GM21367 (cell line): ENCODE measurements at regions not wholly inside any gene's neighbourhood (a gene's known extent, or its start where the extent isn't known, plus 50 kb on each side); places are given as distances from the start of the nearest gene placed in this dataset.

Source experiments
- ATAC-seq: cut with Tn5 transposase; IDR thresholded peaks from one replicate; pipeline ENCODE4 v1.9.1; 2021; ENCODE audit not compliant: unreplicated experiment

- no peak for ATAC-seq
Measured at GRCh38 chr12:85504164-85504563, 224.1 kb downstream of the ALX1 start.

DNA sequence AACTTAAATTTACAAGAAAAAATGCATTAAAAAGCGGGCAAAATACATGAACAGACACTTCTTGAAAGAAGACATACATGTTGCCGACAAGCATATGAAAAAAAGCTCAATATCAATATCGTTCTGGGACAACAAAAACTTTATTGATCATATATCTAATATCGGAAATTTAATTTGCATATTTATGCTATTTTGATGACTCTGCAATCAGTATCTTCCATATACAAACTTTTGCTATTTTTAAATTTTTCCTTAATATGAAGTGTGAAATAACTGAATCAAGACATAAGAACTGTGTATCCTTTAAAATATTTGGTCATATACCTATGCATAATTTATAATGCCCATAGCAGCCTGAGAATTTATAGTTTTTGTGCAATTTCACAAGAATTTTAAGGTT lies 224.6 kb downstream of the ALX1 start:
- ATAC-seq, result no peak

DNA sequence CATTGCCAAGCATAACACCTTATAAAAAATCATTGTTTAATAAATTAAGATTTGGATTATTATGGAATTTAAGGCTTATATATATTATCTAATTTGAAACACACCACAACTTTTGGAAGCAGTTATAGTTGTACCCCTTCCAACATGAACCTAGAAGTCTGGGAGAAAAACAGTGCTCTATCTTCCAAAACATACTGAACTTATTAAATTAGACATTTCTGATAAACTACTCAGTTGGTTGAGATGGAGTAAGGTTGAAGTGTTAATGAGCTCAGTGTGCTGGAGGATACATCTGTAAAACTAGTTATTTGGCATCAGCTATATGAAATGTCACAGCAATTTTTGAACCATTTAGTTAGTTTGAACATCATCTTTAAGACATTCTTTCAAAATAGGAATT lies 227.4 kb downstream of the ALX1 start:
- ATAC-seq, result no peak

DNA sequence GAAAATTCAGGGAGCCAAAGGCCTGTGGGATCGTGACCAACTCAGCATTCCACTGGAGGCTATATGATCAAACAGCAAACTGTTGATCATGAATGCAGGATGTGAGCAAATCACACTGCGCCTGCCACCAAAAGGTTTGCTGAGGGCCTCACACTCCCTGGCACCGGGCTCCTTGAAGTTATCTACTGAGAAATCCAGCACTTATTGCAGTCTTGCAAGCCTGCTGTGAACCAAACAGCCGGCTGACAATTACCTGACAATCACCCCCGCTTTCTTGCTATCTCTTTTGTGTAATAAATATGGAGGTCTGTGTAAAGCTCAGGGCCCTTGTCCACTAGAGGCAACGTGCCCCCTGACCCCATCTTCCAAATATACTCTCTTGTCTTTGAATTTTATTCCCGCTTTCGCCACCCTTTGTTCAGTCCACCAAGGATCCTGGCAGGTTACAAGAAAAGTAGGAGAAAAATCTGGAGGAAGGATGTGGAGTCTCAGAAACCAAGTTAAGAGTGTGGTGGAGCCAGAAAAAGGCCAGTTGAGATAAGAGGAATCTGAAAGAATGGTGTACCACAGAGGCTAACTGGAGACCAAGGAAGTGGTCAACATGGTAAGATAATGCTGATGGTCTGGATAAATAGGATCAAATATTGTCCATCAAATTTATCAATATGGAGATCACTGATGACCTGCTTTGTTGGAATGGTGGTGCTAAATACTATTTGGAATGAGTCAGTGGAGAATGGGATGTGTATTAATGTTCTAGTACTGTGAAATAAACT lies 229.2 kb downstream of the ALX1 start:
- peak; percentile 25 for ATAC-seq

DNA sequence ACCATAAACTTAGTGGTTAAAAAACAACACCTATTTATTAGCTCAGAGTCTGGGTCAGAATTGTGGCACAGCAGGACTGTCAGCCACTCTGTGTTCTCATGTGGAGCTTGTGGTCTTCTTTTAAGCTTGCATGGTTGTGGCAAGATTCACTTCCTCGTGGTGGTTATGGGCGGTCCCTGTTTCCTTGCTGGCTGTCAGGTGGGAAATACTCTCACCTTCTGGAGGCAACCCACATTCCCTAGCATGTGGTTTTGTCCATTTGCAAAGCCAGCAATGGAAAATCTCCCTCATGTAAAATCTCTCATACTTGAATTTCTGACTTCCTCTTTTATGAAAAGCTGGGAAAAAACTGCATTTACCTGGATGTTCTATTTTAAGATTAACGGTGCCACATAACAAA lies 229.8 kb downstream of the ALX1 start:
- ATAC-seq, result peak; percentile 92

DNA sequence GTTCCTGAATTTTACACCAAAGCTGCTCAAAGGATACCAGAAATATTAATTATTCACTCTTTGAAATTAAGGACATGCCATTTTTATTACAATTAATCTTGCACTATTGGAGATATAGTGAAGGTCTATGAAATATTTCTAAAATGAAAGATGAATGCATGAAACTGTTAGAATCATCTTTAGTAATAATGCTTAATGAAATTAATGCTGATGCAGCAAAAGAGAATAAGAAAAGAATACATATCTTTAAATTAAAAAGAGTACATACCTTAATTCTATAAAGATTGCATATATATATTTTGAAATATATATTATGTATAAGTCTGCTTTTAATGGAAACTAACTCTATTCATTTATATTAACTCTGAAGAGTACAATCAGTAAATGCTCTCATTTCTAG lies 236.0 kb downstream of the ALX1 start:
- no peak for ATAC-seq

GRCh38 chr12:85516667-85517325 lies 236.8 kb downstream of the ALX1 start:
- no peak for ATAC-seq

DNA sequence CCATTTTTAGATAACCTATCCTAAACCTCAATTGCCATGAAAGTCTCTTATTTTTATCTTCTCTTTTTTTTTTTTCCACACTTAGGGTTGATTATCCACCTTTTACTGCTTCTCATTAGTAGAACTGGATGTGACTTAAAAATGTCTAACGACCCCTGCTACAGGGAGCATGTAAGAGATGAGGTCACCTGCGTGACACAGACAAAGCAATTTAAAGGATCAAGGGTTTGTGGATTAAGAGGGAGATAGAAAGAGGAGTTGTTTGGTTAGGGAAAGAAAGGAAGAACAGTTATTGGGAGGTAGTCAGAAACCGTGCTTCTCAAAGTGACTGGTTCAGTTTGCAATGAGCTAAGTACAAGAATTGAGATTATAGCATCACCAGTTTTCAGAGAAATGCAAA lies 239.1 kb downstream of the ALX1 start:
- no peak for ATAC-seq

DNA sequence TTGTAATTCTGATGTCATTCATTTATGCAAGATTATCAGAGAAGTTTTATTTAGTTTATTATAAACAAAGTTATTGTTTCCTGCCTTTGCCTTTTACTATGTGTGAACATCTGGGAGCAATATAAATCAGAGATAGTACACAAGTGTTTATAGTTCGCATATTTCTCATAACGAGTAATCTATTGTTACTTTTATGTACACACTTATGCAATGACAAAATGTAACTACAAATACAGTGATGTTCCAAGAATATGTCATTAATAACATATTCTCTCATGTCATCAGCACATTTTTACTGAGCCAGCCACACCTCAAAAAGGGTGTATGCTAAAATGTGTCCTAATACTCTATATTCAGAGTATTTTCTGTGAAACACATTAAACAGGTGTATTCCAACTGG lies 243.2 kb downstream of the ALX1 start:
- no peak for ATAC-seq

DNA sequence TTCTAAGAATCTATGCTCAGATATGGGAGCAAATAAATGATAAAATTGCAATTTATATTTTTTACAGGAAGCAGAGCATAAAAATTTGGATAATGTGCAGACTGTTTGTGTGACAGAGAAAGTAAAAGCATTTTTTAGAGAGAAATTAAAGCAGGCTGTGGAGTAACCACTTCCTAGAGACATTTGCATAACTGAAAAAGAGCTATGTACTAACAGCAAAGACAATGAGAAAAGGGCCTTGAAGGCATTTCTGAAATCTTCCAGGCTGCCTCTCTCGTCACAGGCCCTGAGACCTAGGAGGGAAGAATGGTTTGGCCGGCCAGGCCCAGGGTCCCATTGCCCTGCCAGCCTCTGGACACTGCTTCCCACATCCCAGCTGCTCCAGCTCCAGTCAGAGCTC lies 247.2 kb downstream of the ALX1 start:
- peak; percentile 78 for ATAC-seq

DNA sequence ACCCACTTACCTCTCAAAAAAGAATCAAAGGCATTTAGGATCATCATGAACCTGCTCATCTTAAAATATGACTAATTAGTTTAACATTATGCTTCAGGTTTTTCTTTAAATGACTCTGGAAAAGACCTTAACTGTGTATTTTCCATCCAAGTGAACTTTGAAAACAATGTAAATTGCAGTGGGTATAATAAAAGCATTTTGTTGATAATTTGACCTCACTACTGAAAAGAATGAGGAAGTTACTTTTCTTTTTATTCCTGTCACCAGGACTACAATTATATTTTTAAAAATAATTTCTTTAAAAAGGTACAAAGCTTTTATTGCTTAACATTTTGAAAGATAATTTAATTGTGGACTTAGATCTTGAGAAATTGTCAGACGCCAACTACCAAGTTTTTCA lies 249.9 kb downstream of the ALX1 start:
- ATAC-seq, result no peak

DNA sequence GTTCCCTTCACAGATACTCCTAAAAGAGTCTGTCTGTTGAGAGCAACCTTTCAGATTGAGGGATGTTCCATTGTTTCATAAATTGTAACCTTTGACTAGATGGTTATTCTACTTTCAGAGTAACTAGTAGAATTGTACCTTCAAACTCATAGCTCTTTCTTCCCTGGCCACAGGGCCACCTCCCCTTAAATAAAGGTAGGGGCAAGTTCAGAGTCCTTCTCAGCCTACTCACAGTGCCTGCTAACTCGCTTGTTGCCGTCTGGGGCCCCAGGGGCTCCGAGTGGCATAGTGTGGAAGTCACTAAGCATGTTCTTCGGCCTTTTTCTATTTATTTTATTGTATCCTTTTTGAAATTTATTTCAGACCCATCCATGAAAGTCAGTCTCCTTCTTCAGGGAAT lies 250.4 kb downstream of the ALX1 start:
- no peak for ATAC-seq

GRCh38 chr12:85531341-85531740 lies 251.3 kb downstream of the ALX1 start:
- peak; percentile 89 for ATAC-seq

DNA sequence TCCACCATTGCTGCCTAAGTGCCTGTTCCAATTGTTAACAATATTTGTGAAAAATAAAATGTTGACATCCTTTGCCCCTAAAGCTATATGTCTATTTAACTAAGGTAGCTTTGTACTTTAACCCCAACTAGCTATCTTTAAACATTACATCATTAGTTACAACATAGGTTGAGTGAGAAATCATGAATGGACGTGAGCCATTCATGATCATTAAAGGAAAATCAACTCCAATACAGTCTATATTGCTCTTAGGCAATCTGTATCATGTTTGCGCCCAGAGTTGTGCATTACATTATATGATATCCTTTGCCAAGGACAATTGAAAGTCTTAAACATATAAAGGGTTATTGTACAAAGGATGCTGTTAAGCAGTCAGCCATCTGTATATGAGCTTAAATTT lies 269.6 kb downstream of the ALX1 start:
- no peak for ATAC-seq

DNA sequence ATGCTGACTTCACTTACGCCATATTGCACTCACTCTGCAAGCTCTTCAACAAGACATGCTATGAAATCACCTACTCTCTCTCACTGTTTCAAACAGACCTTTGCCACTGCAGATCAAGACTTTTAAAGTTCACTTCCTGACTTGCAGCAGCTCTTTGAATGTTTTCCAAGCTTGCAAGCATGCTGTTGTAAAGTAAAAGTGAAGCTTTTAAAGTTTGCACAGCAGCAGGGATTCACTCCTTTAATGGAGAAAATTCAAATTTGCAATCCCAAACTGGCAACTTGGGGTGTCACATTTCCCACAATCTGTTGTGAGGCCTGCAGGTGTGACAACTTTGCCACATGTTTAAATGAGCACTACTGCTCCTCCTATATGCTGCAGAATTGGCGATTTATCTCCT lies 270.9 kb downstream of the ALX1 start:
- ATAC-seq, result no peak

DNA sequence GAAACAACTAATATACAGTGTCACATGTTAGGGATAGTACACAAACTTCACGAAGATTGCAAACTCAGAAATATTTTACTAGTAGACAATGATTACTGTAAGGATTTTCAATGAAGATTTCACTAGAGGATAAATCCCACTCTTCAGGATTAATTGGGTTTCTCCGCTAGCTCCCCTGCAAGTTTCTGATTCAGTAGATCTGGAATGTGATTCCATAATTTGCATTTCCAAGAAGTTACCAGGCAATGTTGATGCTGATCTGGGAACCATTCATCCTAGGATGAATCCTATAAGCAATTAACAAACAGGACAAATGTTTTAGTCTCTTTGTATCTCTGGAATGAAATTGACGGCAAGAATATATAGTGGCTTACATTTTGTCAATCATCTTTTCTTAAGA lies 272.4 kb downstream of the ALX1 start:
- ATAC-seq, result no peak

- no peak for ATAC-seq
Measured at GRCh38 chr12:85557850-85558249, 277.8 kb downstream of the ALX1 start.

GRCh38 chr12:85558684-85559083 lies 277.5 kb downstream of the RASSF9 start:
- no peak for ATAC-seq

GRCh38 chr12:85559127-85559526 lies 277.1 kb downstream of the RASSF9 start:
- no peak for ATAC-seq

DNA sequence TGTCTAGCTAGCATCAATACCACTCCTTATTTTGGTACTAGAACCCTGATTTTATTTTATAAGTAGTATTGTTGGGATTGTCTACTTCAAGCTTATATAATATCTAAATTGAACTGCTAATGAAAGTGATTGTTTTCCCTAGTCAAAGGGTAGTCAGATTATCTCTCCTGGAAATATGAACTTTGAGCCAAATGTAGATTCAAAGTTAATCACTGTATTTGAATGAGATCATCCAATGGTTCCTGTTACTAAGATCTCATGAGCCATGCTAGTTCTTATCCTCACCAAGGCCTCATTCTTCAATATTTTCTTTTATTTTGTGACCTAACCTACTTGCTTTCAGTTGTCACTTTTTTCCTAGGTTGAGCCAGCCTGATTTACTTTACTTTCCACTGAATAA lies 276.7 kb downstream of the RASSF9 start:
- ATAC-seq, result no peak

GRCh38 chr12:85562765-85563164 lies 273.4 kb downstream of the RASSF9 start:
- ATAC-seq, result no peak

- no peak for ATAC-seq
Measured at GRCh38 chr12:85564786-85565185, 271.4 kb downstream of the RASSF9 start.
